ENCODE measurements at regions not wholly inside any gene's neighbourhood (a gene's known extent, or its start where the extent isn't known, plus 50 kb on each side); places are given as distances from the start of the nearest gene placed in this dataset.

- H3K4me3 ChIP-seq (replicated peaks; ENCODE audit: low read depth, low read length) = no peak overlapping the region
- TF ChIP-seq CTCF (IDR thresholded peaks at IDR 0.05; ENCODE audit: low read depth, low read length, missing control alignments) = no peak
- no peak for DNase-seq (ENCODE audit: extremely low read depth, low read depth)
These were observed 847.3 kb downstream of the MAT2B start for GRCh38 chr5:164352695-164353094.

GRCh38 chr5:164353155-164353554 lies 847.7 kb downstream of the MAT2B start:
- H3K4me3 ChIP-seq (replicated peaks; ENCODE audit: low read depth, low read length) = no peak overlapping the region
- TF ChIP-seq CTCF (IDR thresholded peaks at IDR 0.05; ENCODE audit: low read depth, low read length, missing control alignments) = no peak
- no peak for DNase-seq (ENCODE audit: extremely low read depth, low read depth)

- H3K4me3 ChIP-seq (replicated peaks; ENCODE audit: low read depth, low read length) = no peak overlapping the region
- no peak for TF ChIP-seq CTCF (IDR thresholded peaks at IDR 0.05; ENCODE audit: low read depth, low read length, missing control alignments)
- DNase-seq (ENCODE audit: extremely low read depth, low read depth) = no peak
These were observed 848.8 kb downstream of the MAT2B start for GRCh38 chr5:164354139-164354751.

- no peak for TF ChIP-seq CTCF (IDR thresholded peaks at IDR 0.05; ENCODE audit: low read depth, low read length, missing control alignments)
- no peak for DNase-seq (ENCODE audit: extremely low read depth, low read depth)
These were observed 849.9 kb downstream of the MAT2B start for GRCh38 chr5:164355267-164355830.

GRCh38 chr5:164356790-164357189 lies 851.4 kb downstream of the MAT2B start:
- TF ChIP-seq CTCF (IDR thresholded peaks at IDR 0.05; ENCODE audit: low read depth, low read length, missing control alignments) = no peak
- no peak for DNase-seq (ENCODE audit: extremely low read depth, low read depth)
- H3K4me3 ChIP-seq (replicated peaks; ENCODE audit: low read depth, low read length) = no peak overlapping the region

More at GRCh38 chr5:164355267-164355830, 849.9 kb downstream of the MAT2B start:
- no peak overlapping the region for H3K4me3 ChIP-seq (replicated peaks; ENCODE audit: low read depth, low read length)

- no peak overlapping the region for H3K4me3 ChIP-seq (replicated peaks; ENCODE audit: low read depth, low read length)
- no peak for TF ChIP-seq CTCF (IDR thresholded peaks at IDR 0.05; ENCODE audit: low read depth, low read length, missing control alignments)
- DNase-seq (ENCODE audit: extremely low read depth, low read depth) = no peak
These were observed 852.1 kb downstream of the MAT2B start for GRCh38 chr5:164357395-164358033.
